ENCODE measurements at regions not wholly inside any gene's neighbourhood (a gene's known extent, or its start where the extent isn't known, plus 50 kb on each side); places are given as distances from the start of the nearest gene placed in this dataset.

DNA sequence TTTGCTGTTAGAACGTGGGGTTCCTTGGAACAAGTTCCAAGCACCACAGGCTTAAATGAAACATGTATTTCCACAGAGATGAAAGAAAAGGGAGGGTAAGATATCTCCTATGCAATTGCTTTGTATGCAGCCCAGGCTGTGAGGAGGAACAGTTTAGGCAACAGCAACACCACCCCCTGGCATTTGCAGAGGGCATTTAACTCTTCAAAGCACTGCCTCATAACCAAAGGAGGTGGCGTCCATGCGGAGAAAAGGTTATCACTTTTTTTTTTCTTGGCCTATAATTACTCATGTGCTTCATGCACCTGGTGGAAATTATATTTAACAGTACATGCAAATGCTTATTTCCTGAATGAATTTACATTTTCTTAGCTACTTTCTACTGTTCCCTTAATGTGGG is 286.0 kb downstream of the LPIN1 start:
- no peak for TF ChIP-seq CTCF (IDR thresholded peaks at IDR 0.05)
- TF ChIP-seq ZFX (IDR thresholded peaks at IDR 0.05; ENCODE audit: borderline replicate concordance): no peak
- H3K27ac ChIP-seq: no peak overlapping the region

- H3K27ac ChIP-seq: no peak overlapping the region
- TF ChIP-seq CTCF (IDR thresholded peaks at IDR 0.05): no peak
- TF ChIP-seq ZFX (IDR thresholded peaks at IDR 0.05; ENCODE audit: borderline replicate concordance): no peak
Measured at GRCh38 chr2:12032975-12033374, 286.5 kb downstream of the LPIN1 start.

DNA sequence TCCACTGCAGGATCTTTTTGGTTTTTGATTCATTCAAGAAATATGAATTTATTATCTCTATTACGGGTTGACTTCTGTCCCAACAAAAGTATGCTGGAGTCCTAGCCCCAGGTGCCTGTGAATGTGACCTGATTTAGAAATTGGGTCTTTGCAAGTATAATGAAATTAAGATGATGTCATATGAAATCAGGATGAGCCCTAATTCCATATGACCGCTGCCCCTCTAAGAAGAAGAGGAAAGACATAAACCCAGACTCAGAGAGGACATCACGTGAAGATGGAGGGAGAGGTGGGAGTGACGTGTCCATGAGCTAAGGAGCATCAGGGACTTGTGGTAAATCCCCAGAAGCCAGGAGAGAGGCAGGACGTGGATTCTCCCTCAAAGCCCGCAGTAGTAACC is 287.1 kb downstream of the LPIN1 start:
- TF ChIP-seq ZFX (IDR thresholded peaks at IDR 0.05; ENCODE audit: borderline replicate concordance) (no peak), CTCF (IDR thresholded peaks at IDR 0.05) (no peak)
- H3K27ac ChIP-seq: no peak overlapping the region

GRCh38 chr2:12034382-12034781 is 287.9 kb downstream of the LPIN1 start:
- no peak overlapping the region for H3K27ac ChIP-seq
- no peak for TF ChIP-seq CTCF (IDR thresholded peaks at IDR 0.05)
- no peak for TF ChIP-seq ZFX (IDR thresholded peaks at IDR 0.05; ENCODE audit: borderline replicate concordance)

DNA sequence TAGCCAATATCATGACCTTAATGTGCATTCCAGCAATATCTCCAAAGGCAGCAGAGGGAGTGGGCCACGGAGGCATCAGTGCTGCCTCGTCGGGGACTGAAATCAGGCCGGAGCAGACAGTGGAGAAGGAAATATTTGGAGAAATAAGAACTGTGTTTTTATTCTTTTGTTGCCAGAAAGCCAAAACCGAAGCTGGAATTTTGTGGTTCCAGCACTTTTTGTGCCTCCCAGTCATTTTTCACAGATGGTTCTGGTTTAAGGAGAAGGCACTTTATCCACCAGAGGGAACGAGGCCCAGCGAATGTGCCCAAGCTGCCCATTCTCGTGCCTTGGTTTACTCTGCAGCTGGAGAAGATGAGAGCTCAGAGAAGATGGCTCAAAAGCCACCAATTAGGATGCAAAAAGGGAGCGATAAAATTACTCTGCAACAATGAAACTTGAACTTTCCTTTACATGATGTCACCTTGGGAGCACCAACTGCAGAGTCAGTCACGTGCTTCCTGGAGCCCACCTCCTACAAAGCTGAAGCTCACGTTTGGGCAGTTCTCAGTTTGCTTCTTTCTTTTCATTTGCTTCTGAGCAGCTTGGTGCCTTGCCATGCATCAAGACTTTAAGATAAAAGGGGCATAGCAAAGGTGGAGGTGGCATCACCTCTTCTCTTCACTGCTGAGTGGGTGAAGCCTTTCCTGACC is 288.7 kb downstream of the LPIN1 start:
- no peak for TF ChIP-seq ZFX (IDR thresholded peaks at IDR 0.05; ENCODE audit: borderline replicate concordance)
- TF ChIP-seq CTCF (IDR thresholded peaks at IDR 0.05): no peak

DNA sequence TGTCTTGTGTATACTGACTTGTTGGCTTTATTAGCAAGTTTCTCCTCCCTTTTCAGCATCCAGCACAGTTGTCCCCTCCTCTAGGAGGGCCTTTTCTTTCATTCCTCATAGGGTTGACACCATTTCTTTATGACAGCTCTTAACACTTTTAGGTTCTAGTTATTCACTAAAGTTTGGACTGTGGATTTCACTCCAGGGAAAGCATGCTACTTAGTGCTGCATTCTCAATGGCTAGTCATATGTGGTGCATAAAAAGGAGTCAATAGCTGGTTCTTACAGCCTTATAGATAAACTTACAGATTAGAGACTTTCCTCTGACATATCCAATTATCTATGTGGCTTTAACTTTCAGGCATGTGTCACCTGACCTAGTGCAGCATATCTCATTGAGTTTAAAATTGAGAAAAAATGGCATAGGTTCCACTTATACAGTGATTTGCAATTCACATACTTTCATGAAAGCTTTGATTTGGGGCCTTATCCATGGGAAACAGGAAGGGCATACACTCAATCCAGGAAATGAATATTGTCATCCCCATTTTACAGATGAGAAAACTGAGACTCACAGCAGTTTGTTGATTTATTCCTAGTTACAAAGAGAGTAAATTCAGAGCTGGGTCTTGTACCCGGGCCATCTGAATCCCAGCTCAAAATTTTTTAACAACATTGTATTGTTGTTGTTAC is 289.7 kb downstream of the LPIN1 start:
- no peak overlapping the region for H3K27ac ChIP-seq
- no peak for TF ChIP-seq CTCF (IDR thresholded peaks at IDR 0.05)
- TF ChIP-seq ZFX (IDR thresholded peaks at IDR 0.05; ENCODE audit: borderline replicate concordance): no peak

More for the DNA sequence above, 288.7 kb downstream of the LPIN1 start:
- H3K27ac ChIP-seq: no peak overlapping the region

GRCh38 chr2:12036640-12036983 is 290.2 kb downstream of the LPIN1 start:
- H3K27ac ChIP-seq: no peak overlapping the region
- TF ChIP-seq ZFX (IDR thresholded peaks at IDR 0.05; ENCODE audit: borderline replicate concordance) (no peak), CTCF (IDR thresholded peaks at IDR 0.05) (no peak)

Data from 22Rv1 (cell line).